Fibroblast of villous mesenchyme (primary cell): ENCODE measurements at regions not wholly inside any gene's neighbourhood (a gene's known extent, or its start where the extent isn't known, plus 50 kb on each side); places are given as distances from the start of the nearest gene placed in this dataset.

ENCODE experiments used
- DNase-seq: peaks from one replicate; pipeline ENCODE4 v3.0.0-alpha.2; 2010; ENCODE audit warnings: low read depth
- H3K4me3 ChIP-seq: 2 replicates; pipeline ENCODE4 v1.5.1; 2011; ENCODE audit warnings: low read depth, mild to moderate bottlenecking, low read length
- CTCF ChIP-seq: IDR thresholded peaks from 2 replicates; pipeline ENCODE4 v1.5.1; 2012; ENCODE audit warnings: low read depth, mild to moderate bottlenecking, low read length; ENCODE audit not compliant: insufficient read depth

GRCh38 chr4:121277194-121278105 lies 103.4 kb downstream of the QRFPR start:
- peak; percentile 30 for TF ChIP-seq CTCF
- DNase-seq, result no peak
- no peak overlapping the region for H3K4me3 ChIP-seq

- DNase-seq, result no peak
- TF ChIP-seq CTCF, result no peak
- no peak overlapping the region for H3K4me3 ChIP-seq
These were observed 107.6 kb downstream of the QRFPR start for GRCh38 chr4:121273191-121273590.

- peak; percentile 76 for DNase-seq
- no peak for TF ChIP-seq CTCF
- no peak overlapping the region for H3K4me3 ChIP-seq
These were observed 108.3 kb downstream of the QRFPR start for GRCh38 chr4:121272526-121272925.

- TF ChIP-seq CTCF, result no peak
- no peak overlapping the region for H3K4me3 ChIP-seq
- peak; percentile 25 for DNase-seq
These were observed 106.3 kb upstream of the TNIP3 start for GRCh38 chr4:121270389-121270788.

GRCh38 chr4:121269001-121269400 lies 104.9 kb upstream of the TNIP3 start:
- no peak for TF ChIP-seq CTCF
- DNase-seq, result no peak
- H3K4me3 ChIP-seq, result no peak overlapping the region

- no peak overlapping the region for H3K4me3 ChIP-seq
- no peak for TF ChIP-seq CTCF
- DNase-seq, result no peak
These were observed 102.9 kb upstream of the TNIP3 start for GRCh38 chr4:121266982-121267381.
